SK-N-SH (cell line): ENCODE measurements at regions not wholly inside any gene's neighbourhood (a gene's known extent, or its start where the extent isn't known, plus 50 kb on each side); places are given as distances from the start of the nearest gene placed in this dataset.

Experiments
- CTCF ChIP-seq: fragments of 200-600 bp; sonication (generic); IDR thresholded peaks from 2 replicates; pipeline ENCODE4 v1.6.1; 2017; ENCODE audit warnings: antibody characterized with exemption, mild to moderate bottlenecking, moderate library complexity
- POLR2AphosphoS5 ChIP-seq: IDR thresholded peaks from 2 replicates; pipeline ENCODE4 v1.6.1; 2012; ENCODE audit warnings: low read depth, low read length
- USF2 ChIP-seq: fragments of 150-350 bp; IDR thresholded peaks from 2 replicates; pipeline ENCODE4 v1.6.1; 2017; ENCODE audit warnings: antibody characterized with exemption, low read length, low read depth, borderline replicate concordance

GRCh38 chr4:178463747-178464146 is 1021.5 kb upstream of the AGA start:
- TF ChIP-seq POLR2AphosphoS5 (no peak), USF2 (no peak), CTCF (no peak)
